Ishikawa (cell line): ENCODE measurements at regions not wholly inside any gene's neighbourhood (a gene's known extent, or its start where the extent isn't known, plus 50 kb on each side); places are given as distances from the start of the nearest gene placed in this dataset.

Source experiments
- CREB1 ChIP-seq: IDR thresholded peaks from 2 replicates; pipeline ENCODE4 v1.6.1; 2012; ENCODE audit warnings: low read depth
- EGR1 ChIP-seq: IDR thresholded peaks from 2 replicates; pipeline ENCODE4 v1.6.1; 2012
- EP300 ChIP-seq: IDR thresholded peaks from 2 replicates; pipeline ENCODE4 v1.6.1; 2012; ENCODE audit warnings: borderline replicate concordance
- FOXM1 ChIP-seq: IDR thresholded peaks from 2 replicates; pipeline ENCODE4 v1.6.1; 2012; ENCODE audit warnings: low read depth, borderline replicate concordance
- TAF1 ChIP-seq: IDR thresholded peaks from 2 replicates; pipeline ENCODE4 v1.6.1; 2012; ENCODE audit warnings: low read depth, mild to moderate bottlenecking
- USF1 ChIP-seq: IDR thresholded peaks from 2 replicates; pipeline ENCODE4 v1.6.1; 2012

DNA sequence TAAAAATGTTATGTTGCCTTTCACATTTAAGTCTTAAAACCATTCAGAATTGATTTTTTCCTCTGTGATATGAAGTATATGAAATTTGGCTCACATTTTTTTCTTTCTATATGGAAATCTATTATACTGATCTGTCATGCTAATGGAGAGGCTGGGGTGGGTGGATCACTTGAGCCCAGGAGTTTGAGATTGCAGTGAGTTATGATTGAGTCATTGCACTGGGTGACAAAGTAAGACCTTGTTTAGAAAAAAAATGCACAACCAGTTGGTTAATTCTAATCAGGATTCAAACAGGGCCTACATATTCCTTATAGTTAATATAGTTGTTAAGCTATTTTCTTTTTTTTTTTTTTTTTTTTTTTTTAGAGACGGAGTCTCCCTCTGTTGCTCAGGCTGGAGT, 230.5 kb downstream of the MFSD1 start:
- TF ChIP-seq TAF1 = no peak
- TF ChIP-seq EGR1 = no peak
- no peak for TF ChIP-seq EP300
- TF ChIP-seq CREB1 = no peak
- TF ChIP-seq USF1 = no peak
- TF ChIP-seq FOXM1 = no peak
